AG04449 (cell line): ENCODE measurements at regions not wholly inside any gene's neighbourhood (a gene's known extent, or its start where the extent isn't known, plus 50 kb on each side); places are given as distances from the start of the nearest gene placed in this dataset.

Experiments
- CTCF ChIA-PET: fragments of 350-600 bp; formaldehyde crosslinking; extraction: SDS; loops from one replicate; lab custom pipeline; 2021; ENCODE audit warnings: antibody characterized with exemption; lab: Yijun Ruan, JAX
- POLR2A ChIA-PET: fragments of 400-600, 350-600 bp; formaldehyde crosslinking; extraction: SDS; loops from one replicate; lab custom pipeline; 2020; ENCODE audit warnings: antibody characterized with exemption, inconsistent platforms; lab: Yijun Ruan, JAX
- DNase-seq: peaks from one replicate; pipeline ENCODE4 v3.0.0-alpha.2; 2010; ENCODE audit warnings: low read depth, low spot score
- H3K4me3 ChIP-seq: 2 replicates; pipeline ENCODE4 v1.5.1; 2011; ENCODE audit warnings: low read depth, mild to moderate bottlenecking, control low read depth, low read length
- CTCF ChIP-seq: IDR thresholded peaks from one replicate; pipeline ENCODE4 v1.5.1; 2011; ENCODE audit warnings: mild to moderate bottlenecking, moderate library complexity, low read length, control low read depth, inconsistent platforms; ENCODE audit not compliant: insufficient read depth; ENCODE audit errors: missing control alignments

GRCh38 chr5:163089926-163090325 lies 347.5 kb upstream of the CCNG1 start:
- no peak for TF ChIP-seq CTCF
- no peak for DNase-seq
- ChIA-PET CTCF (no interaction called here), POLR2A (no interaction called here)
- no peak overlapping the region for H3K4me3 ChIP-seq

GRCh38 chr5:163094492-163095180 lies 342.8 kb upstream of the CCNG1 start:
- ChIA-PET CTCF (no interaction called here), POLR2A (no interaction called here)
- DNase-seq = no peak
- no peak overlapping the region for H3K4me3 ChIP-seq
- no peak for TF ChIP-seq CTCF

GRCh38 chr5:163104464-163104863 lies 332.9 kb upstream of the CCNG1 start:
- no peak for DNase-seq
- CTCF ChIA-PET = no interaction called here
- POLR2A ChIA-PET = no interaction called here
- no peak for TF ChIP-seq CTCF
- no peak overlapping the region for H3K4me3 ChIP-seq

GRCh38 chr5:163105456-163105855 lies 331.9 kb upstream of the CCNG1 start:
- CTCF ChIA-PET = no interaction called here
- TF ChIP-seq CTCF = no peak
- POLR2A ChIA-PET = no interaction called here
- no peak overlapping the region for H3K4me3 ChIP-seq
- no peak for DNase-seq

GRCh38 chr5:163106098-163106497 lies 331.3 kb upstream of the CCNG1 start:
- CTCF ChIA-PET = no interaction called here
- no peak overlapping the region for H3K4me3 ChIP-seq
- POLR2A ChIA-PET = no interaction called here
- no peak for TF ChIP-seq CTCF
- no peak for DNase-seq

GRCh38 chr5:163108351-163108750 lies 329.0 kb upstream of the CCNG1 start:
- ChIA-PET CTCF (no interaction called here), POLR2A (no interaction called here)
- DNase-seq = no peak
- TF ChIP-seq CTCF = no peak
- H3K4me3 ChIP-seq = no peak overlapping the region
